Vagina (tissue), 2 donors: ENCODE measurements at regions not wholly inside any gene's neighbourhood (a gene's known extent, or its start where the extent isn't known, plus 50 kb on each side); places are given as distances from the start of the nearest gene placed in this dataset.

ENCODE experiments used
- DNase-seq, 2 donors: peaks; one replicate each; pipeline ENCODE4 v3.0.0-alpha.2; 2017; ENCODE audit errors: extremely low spot score in 2 of 2
- H3K27ac ChIP-seq: fragments of 200-600 bp; sonication (generic); one replicate; pipeline ENCODE4 v1.5.1; 2019
- H3K27me3 ChIP-seq: fragments of 200-600 bp; sonication (generic); one replicate; pipeline ENCODE4 v1.5.1; 2019
- H3K36me3 ChIP-seq, 2 donors: fragments of 200-600 bp; sonication (generic); one replicate each; pipeline ENCODE4 v1.5.1; 2017 to 2019
- H3K4me1 ChIP-seq: fragments of 200-600 bp; sonication (generic); one replicate; pipeline ENCODE4 v1.5.1; 2019
- H3K4me3 ChIP-seq, 2 donors: fragments of 200-600 bp; sonication (generic); 1 replicate in 1 of 2; 2 replicates in 1 of 2; pipeline ENCODE4 v1.5.1; 2016 to 2019
- H3K9me3 ChIP-seq: fragments of 200-600 bp; sonication (generic); one replicate; pipeline ENCODE4 v1.5.1; 2019
- POLR2A ChIP-seq, 2 donors: fragments of 450-650 bp; IDR thresholded peaks; one replicate each; pipeline ENCODE4 v1.6.1; 2017; ENCODE audit warnings: antibody characterized with exemption in 2 of 2, mild to moderate bottlenecking in 2 of 2, moderate library complexity in 2 of 2
- POLR2AphosphoS5 ChIP-seq, 2 donors: sonication (generic); formaldehyde crosslinking; IDR thresholded peaks; one replicate each; pipeline ENCODE4 v1.9.0; 2017; ENCODE audit warnings: antibody characterized with exemption in 2 of 2, mild to moderate bottlenecking in 2 of 2, low read depth in 1 of 2; ENCODE audit not compliant: insufficient read depth in 1 of 2
- intact Hi-C: fragments of 100-400 bp; cut with DNase I; formaldehyde crosslinking; loops from one replicate; pipeline ENCODE4 v1.15.1; 2023
- TF ChIP-seq, protein P1 (sequence below), 3 experiments: fragments of 450-650 bp in 2 of 3; fragments of 200-600 bp in 1 of 3; sonication (generic) in 1 of 3; IDR thresholded peaks; one replicate each; pipeline ENCODE4 v1.5.1; 2017 to 2019; ENCODE audit warnings: antibody characterized with exemption in 3 of 3, mild to moderate bottlenecking in 2 of 3, moderate library complexity in 2 of 3

DNA sequence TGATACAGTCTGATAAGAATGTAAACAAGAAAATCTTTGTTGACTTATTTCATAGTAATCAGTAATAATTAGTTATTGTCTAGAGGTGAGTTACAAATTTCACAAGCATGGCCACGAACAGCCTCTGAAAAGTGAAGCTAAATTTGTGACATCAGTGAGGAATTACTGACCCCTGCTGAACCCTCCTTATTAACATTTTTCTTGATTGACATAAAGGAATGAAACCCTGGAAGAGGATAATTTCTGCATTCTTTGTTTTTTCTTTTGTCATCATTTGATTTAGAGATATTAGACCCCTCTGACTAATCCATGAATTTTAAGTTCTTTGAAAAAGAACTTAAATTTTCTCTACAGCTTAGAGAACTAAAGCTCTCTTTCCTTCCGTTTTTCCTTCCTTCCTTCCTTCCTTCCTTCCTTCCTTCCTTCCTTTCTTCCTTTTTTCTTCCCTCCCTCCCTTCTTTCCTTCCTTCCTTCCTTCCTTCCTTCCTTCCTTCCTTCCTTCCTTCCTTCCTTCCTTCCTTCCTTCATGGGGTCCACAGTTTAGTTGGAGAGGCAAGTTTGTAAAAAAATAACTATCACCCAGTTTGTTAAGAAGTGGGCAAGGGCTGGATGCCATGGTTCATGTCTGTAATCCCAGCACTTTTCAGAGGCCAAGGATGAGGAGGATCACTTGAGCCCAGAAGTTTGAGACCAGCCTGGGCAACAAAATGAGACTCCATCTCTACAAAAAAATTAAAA lies 387.0 kb downstream of the MTX2 start:
- Histone ChIP-seq H3K9me3 (no peaks in the 10 kb centered on the region), H3K27me3 (no peaks in the 10 kb centered on the region), H3K4me1 (no peaks in the 10 kb centered on the region), H3K4me3 (no peak overlapping the region), H3K36me3 (no peaks in the 10 kb centered on the region), H3K27ac (no peak overlapping the region)
- no peak for DNase-seq
- intact Hi-C loops = loop anchor here (10.0 kb wide), 1 partner anchor 159 kb away; no protein-coding TSS in a partner anchor
- TF ChIP-seq, protein P1, sequence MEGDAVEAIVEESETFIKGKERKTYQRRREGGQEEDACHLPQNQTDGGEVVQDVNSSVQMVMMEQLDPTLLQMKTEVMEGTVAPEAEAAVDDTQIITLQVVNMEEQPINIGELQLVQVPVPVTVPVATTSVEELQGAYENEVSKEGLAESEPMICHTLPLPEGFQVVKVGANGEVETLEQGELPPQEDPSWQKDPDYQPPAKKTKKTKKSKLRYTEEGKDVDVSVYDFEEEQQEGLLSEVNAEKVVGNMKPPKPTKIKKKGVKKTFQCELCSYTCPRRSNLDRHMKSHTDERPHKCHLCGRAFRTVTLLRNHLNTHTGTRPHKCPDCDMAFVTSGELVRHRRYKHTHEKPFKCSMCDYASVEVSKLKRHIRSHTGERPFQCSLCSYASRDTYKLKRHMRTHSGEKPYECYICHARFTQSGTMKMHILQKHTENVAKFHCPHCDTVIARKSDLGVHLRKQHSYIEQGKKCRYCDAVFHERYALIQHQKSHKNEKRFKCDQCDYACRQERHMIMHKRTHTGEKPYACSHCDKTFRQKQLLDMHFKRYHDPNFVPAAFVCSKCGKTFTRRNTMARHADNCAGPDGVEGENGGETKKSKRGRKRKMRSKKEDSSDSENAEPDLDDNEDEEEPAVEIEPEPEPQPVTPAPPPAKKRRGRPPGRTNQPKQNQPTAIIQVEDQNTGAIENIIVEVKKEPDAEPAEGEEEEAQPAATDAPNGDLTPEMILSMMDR (IDR thresholded peaks at IDR 0.05) = no peak
- no peak for TF ChIP-seq POLR2AphosphoS5 (IDR thresholded peaks at IDR 0.05; ENCODE audit: insufficient read depth in 1 of 2, low read depth in 1 of 2)
- TF ChIP-seq POLR2A (IDR thresholded peaks at IDR 0.05) = no peak

DNA sequence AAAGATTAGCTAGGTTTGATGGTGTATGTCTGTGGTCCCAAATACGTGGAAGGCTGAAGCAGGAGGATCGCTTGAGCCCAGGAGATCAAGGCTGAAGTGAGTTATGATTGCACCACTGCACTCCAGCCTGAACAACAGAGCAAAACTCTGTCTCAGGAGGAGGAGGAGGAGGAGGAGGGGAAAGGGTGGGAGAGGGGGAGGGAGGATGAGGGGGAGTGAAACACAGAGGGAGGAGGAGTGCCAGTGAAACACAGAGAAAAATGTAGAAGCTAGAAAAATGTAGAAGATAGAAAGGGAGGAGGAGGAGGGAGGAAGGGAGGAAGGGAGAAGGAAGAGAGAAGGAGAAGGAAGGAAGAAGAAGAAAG lies 387.5 kb downstream of the MTX2 start:
- Histone ChIP-seq H3K4me3 (no peak overlapping the region), H3K27ac (no peak overlapping the region), H3K27me3 (no peaks in the 10 kb centered on the region), H3K9me3 (no peaks in the 10 kb centered on the region), H3K4me1 (no peaks in the 10 kb centered on the region), H3K36me3 (no peaks in the 10 kb centered on the region)
- no peak for DNase-seq
- intact Hi-C loops = loop anchor here (10.0 kb wide), 1 partner anchor 158 kb away; no protein-coding TSS in a partner anchor
- TF ChIP-seq POLR2A (IDR thresholded peaks at IDR 0.05) = no peak
- TF ChIP-seq, protein P1 (IDR thresholded peaks at IDR 0.05) = no peak
- TF ChIP-seq POLR2AphosphoS5 (IDR thresholded peaks at IDR 0.05; ENCODE audit: insufficient read depth in 1 of 2, low read depth in 1 of 2) = no peak

DNA sequence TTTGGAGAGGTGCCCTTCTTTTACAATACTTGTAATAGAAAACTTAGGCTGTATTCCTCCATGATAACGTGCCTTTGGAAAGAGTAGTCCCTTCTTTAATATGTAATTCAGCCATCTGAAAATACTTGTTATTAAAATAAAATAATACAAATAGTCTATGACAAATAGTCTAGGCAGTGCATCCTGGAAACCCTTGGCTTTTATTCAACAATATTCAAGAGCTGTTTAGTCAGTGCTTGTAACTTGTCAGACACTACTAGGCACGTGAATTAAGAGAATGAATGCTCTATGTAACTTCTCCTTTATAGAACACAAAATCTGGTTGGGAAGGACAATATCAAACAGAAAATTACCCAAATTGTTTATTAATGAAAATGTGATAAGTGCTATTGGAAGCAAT lies 388.2 kb downstream of the MTX2 start:
- no peak overlapping the region for H3K27ac ChIP-seq
- H3K9me3 ChIP-seq = no peaks in the 10 kb centered on the region
- H3K4me1 ChIP-seq = no peaks in the 10 kb centered on the region
- H3K36me3 ChIP-seq = no peaks in the 10 kb centered on the region
- no peaks in the 10 kb centered on the region for H3K27me3 ChIP-seq
- intact Hi-C loops = loop anchor here (10.0 kb wide), 1 partner anchor 157 kb away; no protein-coding TSS in a partner anchor
- TF ChIP-seq POLR2A (IDR thresholded peaks at IDR 0.05) (no peak), POLR2AphosphoS5 (IDR thresholded peaks at IDR 0.05; ENCODE audit: insufficient read depth in 1 of 2, low read depth in 1 of 2) (no peak)
- TF ChIP-seq, protein P1 (IDR thresholded peaks at IDR 0.05) = no peak
- no peak overlapping the region for H3K4me3 ChIP-seq
- no peak for DNase-seq

DNA sequence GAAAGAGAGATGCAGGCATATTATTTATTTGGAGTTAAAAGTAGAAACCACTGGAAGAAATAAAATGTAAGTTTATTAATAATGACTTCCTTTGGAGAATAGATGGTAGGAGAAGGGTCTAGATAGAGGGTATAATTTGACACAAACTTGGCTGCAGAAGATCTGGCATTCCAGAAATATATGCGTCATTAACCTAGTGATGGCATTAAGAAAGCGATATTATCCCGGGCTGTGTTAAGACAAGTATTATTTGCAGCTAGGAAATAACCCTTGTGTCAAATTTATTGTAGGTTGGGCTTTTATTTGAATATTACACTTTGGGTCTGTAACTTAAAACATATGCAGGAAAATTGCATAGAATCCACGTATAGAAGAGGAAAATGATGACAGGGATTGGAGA lies 389.5 kb downstream of the MTX2 start:
- Histone ChIP-seq H3K4me3 (no peak overlapping the region), H3K27ac (no peak overlapping the region), H3K36me3 (no peaks in the 10 kb centered on the region), H3K9me3 (no peaks in the 10 kb centered on the region), H3K4me1 (no peaks in the 10 kb centered on the region), H3K27me3 (no peaks in the 10 kb centered on the region)
- TF ChIP-seq POLR2A (IDR thresholded peaks at IDR 0.05) (no peak), POLR2AphosphoS5 (IDR thresholded peaks at IDR 0.05; ENCODE audit: insufficient read depth in 1 of 2, low read depth in 1 of 2) (no peak)
- TF ChIP-seq, protein P1 (IDR thresholded peaks at IDR 0.05) = no peak
- intact Hi-C loops = loop anchor here (10.0 kb wide), 1 partner anchor 156 kb away; no protein-coding TSS in a partner anchor
- no peak for DNase-seq

DNA sequence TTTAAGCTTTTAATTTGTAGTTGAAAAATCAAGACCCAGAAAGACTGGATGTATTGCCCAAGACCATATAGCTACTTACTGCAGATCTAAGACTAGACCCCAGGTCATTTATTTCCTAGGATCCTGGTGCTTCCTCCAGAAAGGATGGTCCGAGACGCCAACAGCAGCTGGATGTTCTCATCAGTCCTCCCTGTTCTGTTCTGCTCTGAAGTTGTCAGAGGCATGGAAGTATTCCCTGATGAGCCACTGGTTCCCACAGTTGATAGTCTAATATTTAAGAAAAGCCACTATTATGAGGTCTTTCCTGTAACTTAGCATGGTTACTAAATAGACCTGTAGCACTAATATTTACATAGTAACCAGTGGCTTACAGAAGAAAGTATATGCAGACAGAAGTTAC lies 393.5 kb downstream of the MTX2 start:
- Histone ChIP-seq H3K36me3 (no peaks in the 10 kb centered on the region), H3K27ac (no peak overlapping the region), H3K4me3 (no peak overlapping the region), H3K27me3 (no peaks in the 10 kb centered on the region), H3K4me1 (no peaks in the 10 kb centered on the region), H3K9me3 (no peaks in the 10 kb centered on the region)
- DNase-seq = no peak
- TF ChIP-seq, protein P1 (IDR thresholded peaks at IDR 0.05) = no peak
- no peak for TF ChIP-seq POLR2A (IDR thresholded peaks at IDR 0.05)
- intact Hi-C loops = no loop called here
